ENCODE measurements at regions not wholly inside any gene's neighbourhood (a gene's known extent, or its start where the extent isn't known, plus 50 kb on each side); places are given as distances from the start of the nearest gene placed in this dataset.

GRCh38 chr6:106849676-106850332, 124.7 kb downstream of the CD24 start:
- Mint-ChIP-seq H3K4me1 (no peaks in the 10 kb centered on the region), H3K9me3 (peaks cover 5% of the 10 kb centered on the region), H3K4me3 (no peak overlapping the region), H3K27ac (no peak overlapping the region), H3K27me3 (peaks cover 9% of the 10 kb centered on the region), H3K36me3 (no peaks in the 10 kb centered on the region)
- DNase-seq, result no peak
- CTCF ChIA-PET, result interaction anchor here (1.1 kb wide), 1 partner anchor 148 kb away, joined by 3 read pairs; no protein-coding TSS in a partner anchor

DNA sequence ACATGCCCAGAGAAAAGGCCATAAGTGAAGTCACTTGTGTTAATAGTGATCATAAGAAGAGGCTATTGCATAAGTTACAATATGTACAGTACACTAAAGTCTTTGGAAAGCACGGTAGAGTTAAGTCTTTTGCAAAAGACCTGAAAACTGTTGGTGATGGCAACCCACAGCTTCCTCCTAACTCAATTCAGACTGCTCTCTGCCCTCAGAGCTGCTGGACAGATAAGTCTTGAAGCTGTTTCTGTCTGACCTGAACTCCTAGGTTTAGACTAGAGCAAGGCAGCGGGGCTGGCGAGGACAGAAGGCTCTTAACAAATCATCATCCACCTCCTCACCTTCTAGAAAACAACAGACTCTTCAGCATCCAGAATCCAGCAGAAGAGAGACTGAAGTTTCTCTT, 125.4 kb downstream of the CD24 start:
- H3K36me3 Mint-ChIP-seq, result no peaks in the 10 kb centered on the region
- H3K27me3 Mint-ChIP-seq, result peaks cover 9% of the 10 kb centered on the region
- H3K4me3 Mint-ChIP-seq, result no peak overlapping the region
- no peaks in the 10 kb centered on the region for H3K4me1 Mint-ChIP-seq
- H3K9me3 Mint-ChIP-seq, result peaks cover 5% of the 10 kb centered on the region
- no peak for DNase-seq
- CTCF ChIA-PET, result interaction anchor here (1.1 kb wide), 1 partner anchor 148 kb away, joined by 3 read pairs; no protein-coding TSS in a partner anchor
- no peak overlapping the region for H3K27ac Mint-ChIP-seq

- H3K27me3 Mint-ChIP-seq, result peaks cover 15% of the 10 kb centered on the region
- H3K4me3 Mint-ChIP-seq, result no peak overlapping the region
- peaks cover 1% of the 10 kb centered on the region for H3K9me3 Mint-ChIP-seq
- no peak overlapping the region for H3K27ac Mint-ChIP-seq
- no peaks in the 10 kb centered on the region for H3K4me1 Mint-ChIP-seq
- CTCF ChIA-PET, result no interaction called here
- no peak for DNase-seq
- H3K36me3 Mint-ChIP-seq, result no peaks in the 10 kb centered on the region
Observed at GRCh38 chr6:106847116-106847515, 127.4 kb downstream of the CD24 start.

- no peaks in the 10 kb centered on the region for H3K9me3 Mint-ChIP-seq
- H3K4me3 Mint-ChIP-seq, result no peak overlapping the region
- H3K36me3 Mint-ChIP-seq, result no peaks in the 10 kb centered on the region
- no peaks in the 10 kb centered on the region for H3K4me1 Mint-ChIP-seq
- H3K27ac Mint-ChIP-seq, result no peak overlapping the region
- no peak for DNase-seq
- peaks cover 15% of the 10 kb centered on the region for H3K27me3 Mint-ChIP-seq
- CTCF ChIA-PET, result no interaction called here
Observed at GRCh38 chr6:106844930-106845329, 129.6 kb downstream of the CD24 start.

DNA sequence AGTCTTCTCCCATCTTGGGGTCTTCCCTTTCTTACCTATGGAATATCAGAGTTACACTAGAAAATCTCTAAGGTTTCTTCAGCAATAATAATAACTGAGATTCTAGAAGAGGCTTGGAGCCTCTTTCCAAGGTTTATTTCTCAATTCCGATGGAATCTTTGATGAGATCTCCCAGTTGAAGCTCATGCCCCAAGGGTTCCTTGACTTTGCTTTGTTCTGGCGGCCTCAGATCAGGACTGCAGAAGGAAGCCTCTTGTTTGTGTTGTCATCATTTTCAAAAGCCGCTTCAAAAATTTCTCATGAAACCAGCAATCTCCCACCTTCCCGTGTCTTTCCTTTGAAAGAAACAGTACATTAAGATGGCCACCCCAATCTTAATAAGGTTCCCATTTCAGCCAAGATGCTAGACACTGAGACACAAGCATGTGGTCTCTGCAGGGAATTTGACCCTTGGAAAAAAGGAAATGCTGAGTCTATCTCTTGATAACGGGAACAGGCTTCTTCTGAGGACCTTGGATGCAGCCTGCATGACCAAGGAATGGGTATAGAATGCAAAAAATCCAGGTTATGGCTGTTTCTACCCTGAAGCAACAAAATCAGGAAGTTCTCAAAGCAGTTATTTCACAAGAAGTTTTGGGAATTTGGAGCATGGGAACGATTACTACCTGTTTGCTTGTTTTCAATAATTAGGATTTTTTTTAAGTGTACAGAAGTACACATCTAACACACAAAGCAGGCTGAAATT, 141.6 kb downstream of the CD24 start:
- no peak for DNase-seq
- Mint-ChIP-seq H3K27me3 (peaks cover 15% of the 10 kb centered on the region), H3K4me3 (no peak overlapping the region), H3K9me3 (no peaks in the 10 kb centered on the region), H3K27ac (no peak overlapping the region), H3K36me3 (no peaks in the 10 kb centered on the region), H3K4me1 (no peaks in the 10 kb centered on the region)
- CTCF ChIA-PET, result no interaction called here

- H3K9me3 Mint-ChIP-seq, result no peaks in the 10 kb centered on the region
- H3K27ac Mint-ChIP-seq, result no peak overlapping the region
- peaks cover 4% of the 10 kb centered on the region for H3K27me3 Mint-ChIP-seq
- CTCF ChIA-PET, result no interaction called here
- H3K4me1 Mint-ChIP-seq, result no peaks in the 10 kb centered on the region
- DNase-seq, result no peak
- H3K4me3 Mint-ChIP-seq, result no peak overlapping the region
- no peaks in the 10 kb centered on the region for H3K36me3 Mint-ChIP-seq
Observed at GRCh38 chr6:106830930-106831329, 143.6 kb downstream of the CD24 start.

GRCh38 chr6:106829451-106829850, 145.1 kb downstream of the CD24 start:
- H3K4me3 Mint-ChIP-seq, result no peak overlapping the region

GRCh38 chr6:106827081-106827480, 147.4 kb downstream of the CD24 start:
- no peaks in the 10 kb centered on the region for H3K27me3 Mint-ChIP-seq
- CTCF ChIA-PET, result no interaction called here
- no peak overlapping the region for H3K4me3 Mint-ChIP-seq
- no peaks in the 10 kb centered on the region for H3K9me3 Mint-ChIP-seq
- no peaks in the 10 kb centered on the region for H3K4me1 Mint-ChIP-seq
- H3K36me3 Mint-ChIP-seq, result no peaks in the 10 kb centered on the region
- no peak overlapping the region for H3K27ac Mint-ChIP-seq
- no peak for DNase-seq

More at GRCh38 chr6:106829451-106829850, 145.1 kb downstream of the CD24 start:
- H3K9me3 Mint-ChIP-seq, result no peaks in the 10 kb centered on the region
- no peak for DNase-seq
- no peak overlapping the region for H3K27ac Mint-ChIP-seq
- CTCF ChIA-PET, result no interaction called here
- no peaks in the 10 kb centered on the region for H3K4me1 Mint-ChIP-seq
- H3K36me3 Mint-ChIP-seq, result no peaks in the 10 kb centered on the region
- peaks cover 4% of the 10 kb centered on the region for H3K27me3 Mint-ChIP-seq

DNA sequence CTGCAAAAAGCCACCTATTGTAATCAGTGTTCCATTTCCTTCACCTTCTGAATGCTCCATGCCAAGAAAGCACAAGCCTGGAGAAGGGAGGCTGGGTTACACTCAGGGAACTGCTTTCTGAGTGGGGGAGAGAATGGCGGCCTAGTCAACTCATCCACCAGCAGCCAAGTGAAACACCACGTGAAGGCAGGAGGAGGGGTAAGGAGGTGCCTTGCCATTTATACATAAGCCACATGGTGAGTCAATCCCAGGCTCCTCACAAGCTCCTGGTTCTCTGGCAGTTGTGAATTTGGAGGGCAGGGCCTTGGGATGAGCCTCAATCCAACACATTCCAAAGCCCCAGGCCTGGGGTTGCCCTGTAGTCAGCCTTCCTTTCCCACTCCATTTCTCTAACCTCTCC, 149.4 kb downstream of the CD24 start:
- no peak overlapping the region for H3K27ac Mint-ChIP-seq
- H3K36me3 Mint-ChIP-seq, result no peaks in the 10 kb centered on the region
- no peak for DNase-seq
- no peaks in the 10 kb centered on the region for H3K4me1 Mint-ChIP-seq
- H3K4me3 Mint-ChIP-seq, result no peak overlapping the region
- H3K9me3 Mint-ChIP-seq, result no peaks in the 10 kb centered on the region
- CTCF ChIA-PET, result no interaction called here
- H3K27me3 Mint-ChIP-seq, result no peaks in the 10 kb centered on the region

- Mint-ChIP-seq H3K27ac (no peak overlapping the region), H3K4me1 (no peaks in the 10 kb centered on the region)
- CTCF ChIA-PET, result no interaction called here
Observed at GRCh38 chr6:106823732-106824351, 150.7 kb downstream of the CD24 start.

GRCh38 chr6:106823058-106823457, 151.5 kb downstream of the CD24 start:
- Mint-ChIP-seq H3K4me3 (no peak overlapping the region), H3K27ac (no peak overlapping the region), H3K36me3 (no peaks in the 10 kb centered on the region), H3K4me1 (no peaks in the 10 kb centered on the region), H3K9me3 (no peaks in the 10 kb centered on the region), H3K27me3 (no peaks in the 10 kb centered on the region)
- no peak for DNase-seq
- CTCF ChIA-PET, result no interaction called here

More at GRCh38 chr6:106823732-106824351, 150.7 kb downstream of the CD24 start:
- Mint-ChIP-seq H3K36me3 (no peaks in the 10 kb centered on the region), H3K4me3 (no peak overlapping the region), H3K27me3 (no peaks in the 10 kb centered on the region), H3K9me3 (no peaks in the 10 kb centered on the region)
- no peak for DNase-seq

- CTCF ChIA-PET, result no interaction called here
- no peak for DNase-seq
- Mint-ChIP-seq H3K27ac (no peak overlapping the region), H3K36me3 (no peaks in the 10 kb centered on the region), H3K9me3 (no peaks in the 10 kb centered on the region), H3K4me1 (no peaks in the 10 kb centered on the region), H3K4me3 (no peak overlapping the region), H3K27me3 (no peaks in the 10 kb centered on the region)
Observed at GRCh38 chr6:106820412-106820852, 154.1 kb downstream of the CD24 start.

- H3K9me3 Mint-ChIP-seq, result peaks cover 29% of the 10 kb centered on the region
- DNase-seq, result no peak
- no peak overlapping the region for H3K27ac Mint-ChIP-seq
- no peaks in the 10 kb centered on the region for H3K36me3 Mint-ChIP-seq
- no peak overlapping the region for H3K4me3 Mint-ChIP-seq
- H3K27me3 Mint-ChIP-seq, result no peaks in the 10 kb centered on the region
- no peaks in the 10 kb centered on the region for H3K4me1 Mint-ChIP-seq
- CTCF ChIA-PET, result interaction anchor here (0.7 kb wide), 1 partner anchor 756 kb away, joined by 3 read pairs; no protein-coding TSS in a partner anchor
Observed at GRCh38 chr6:106811088-106811686, 163.3 kb downstream of the CD24 start.

- peaks cover 29% of the 10 kb centered on the region for H3K9me3 Mint-ChIP-seq
- no peak for DNase-seq
- H3K4me1 Mint-ChIP-seq, result no peaks in the 10 kb centered on the region
- CTCF ChIA-PET, result no interaction called here
- H3K27ac Mint-ChIP-seq, result no peak overlapping the region
- H3K36me3 Mint-ChIP-seq, result no peaks in the 10 kb centered on the region
- H3K4me3 Mint-ChIP-seq, result no peak overlapping the region
- H3K27me3 Mint-ChIP-seq, result peaks cover 3% of the 10 kb centered on the region
Observed at GRCh38 chr6:106808758-106809157, 165.8 kb downstream of the CD24 start.
